CD4-positive, CD25-positive, alpha-beta regulatory T cell (primary cell): ENCODE measurements at regions not wholly inside any gene's neighbourhood (a gene's known extent, or its start where the extent isn't known, plus 50 kb on each side); places are given as distances from the start of the nearest gene placed in this dataset.

Experiments
- ATAC-seq, 2 donors: fragments of 150-1000 bp; cut with Tn5 transposase; one replicate each; pipeline ENCODE4 v1.10.0; 2021; ENCODE audit warnings: low read depth in 2 of 2, moderate number of reproducible peaks in 2 of 2, moderate library complexity in 1 of 2
- DNase-seq, 3 donors: peaks; one replicate each; pipeline versions ENCODE4 v3.0.0 to v3.0.0-alpha.2; 2012 to 2022; ENCODE audit warnings: mixed read lengths in 1 of 3
- H3K27ac ChIP-seq: one replicate; pipeline ENCODE4 v1.7.0; 2013; ENCODE audit warnings: mild to moderate bottlenecking, low read length; ENCODE audit not compliant: insufficient read depth, poor library complexity, severe bottlenecking
- H3K27me3 ChIP-seq: one replicate; pipeline ENCODE4 v1.7.0; 2013; ENCODE audit warnings: low read length; ENCODE audit not compliant: control insufficient read depth, insufficient read depth
- H3K36me3 ChIP-seq: one replicate; pipeline ENCODE4 v1.7.0; 2013; ENCODE audit warnings: mild to moderate bottlenecking, low read length, moderate library complexity; ENCODE audit not compliant: control insufficient read depth, insufficient read depth
- H3K4me1 ChIP-seq: 2 replicates; pipeline ENCODE4 v1.7.0; 2013; ENCODE audit warnings: mild to moderate bottlenecking, low read length; ENCODE audit not compliant: insufficient read depth, control insufficient read depth, poor library complexity, severe bottlenecking
- H3K4me3 ChIP-seq: one replicate; pipeline ENCODE4 v1.7.0; 2013; ENCODE audit warnings: low read depth, mild to moderate bottlenecking, low read length, moderate library complexity
- H3K9me3 ChIP-seq, 2 experiments: 1 replicate in 1 of 2; 2 replicates in 1 of 2; pipeline ENCODE4 v1.7.0; 2013; ENCODE audit warnings: low read length in 2 of 2, mild to moderate bottlenecking in 1 of 2, moderate library complexity in 1 of 2; ENCODE audit not compliant: control insufficient read depth in 2 of 2
- H3K27ac Mint-ChIP-seq, 3 donors: one replicate each; pipeline ENCODE4 v1.8.0; 2020 to 2022; ENCODE audit warnings: mild to moderate bottlenecking in 3 of 3, mixed read lengths in 3 of 3, moderate library complexity in 2 of 3
- H3K27me3 Mint-ChIP-seq: one replicate; pipeline ENCODE4 v1.8.0; 2022; ENCODE audit warnings: mild to moderate bottlenecking, mixed read lengths
- H3K36me3 Mint-ChIP-seq: one replicate; pipeline ENCODE4 v1.8.0; 2020; ENCODE audit warnings: mixed read lengths
- H3K4me1 Mint-ChIP-seq, 4 donors: one replicate each; pipeline ENCODE4 v1.8.0; 2020 to 2022; ENCODE audit warnings: mixed read lengths in 4 of 4, mild to moderate bottlenecking in 1 of 4
- H3K4me3 Mint-ChIP-seq, 4 donors: one replicate each; pipeline ENCODE4 v1.8.0; 2020 to 2022; ENCODE audit warnings: mild to moderate bottlenecking in 4 of 4, mixed read lengths in 4 of 4, moderate library complexity in 3 of 4
- H3K9me3 Mint-ChIP-seq, 7 donors: one replicate each; pipeline ENCODE4 v1.8.0; 2020 to 2022; ENCODE audit warnings: mixed read lengths in 7 of 7, mild to moderate bottlenecking in 3 of 7, moderate library complexity in 2 of 7

DNA sequence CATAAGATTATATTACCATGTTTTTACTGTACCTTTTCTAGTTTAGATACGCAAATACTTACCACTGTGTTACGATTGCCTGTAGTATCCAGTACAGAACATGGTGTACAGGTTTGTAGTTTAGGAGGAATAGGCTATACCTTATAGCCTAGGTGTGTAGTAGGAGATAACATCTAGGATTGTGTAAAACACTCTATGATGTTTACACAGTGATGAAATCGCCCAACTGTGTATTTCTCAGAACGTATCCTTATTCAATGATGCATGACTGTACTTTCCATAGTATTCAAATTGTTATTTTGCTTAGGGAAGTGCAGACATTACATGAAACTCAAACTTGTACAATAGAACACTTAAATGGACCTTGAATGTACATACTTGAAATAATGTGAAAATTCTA is 188.1 kb upstream of the PDGFD start:
- H3K4me1 ChIP-seq: no peaks in the 10 kb centered on the region
- Mint-ChIP-seq H3K27me3 (no peaks in the 10 kb centered on the region), H3K4me1 (no peaks in the 10 kb centered on the region), H3K9me3 (peaks cover 0 to 15% (median 5%) of the 10 kb centered on the region in 7 donors), H3K36me3 (no peaks in the 10 kb centered on the region), H3K4me3 (no peak overlapping the region), H3K27ac (no peak overlapping the region)
- ATAC-seq (no peak), DNase-seq (no peak)
- no peak overlapping the region for H3K27ac ChIP-seq
- H3K4me3 ChIP-seq: no peak overlapping the region
- no peaks in the 10 kb centered on the region for H3K27me3 ChIP-seq
- peaks cover 0 to 4% of the 10 kb centered on the region in 2 experiments for H3K9me3 ChIP-seq
- no peaks in the 10 kb centered on the region for H3K36me3 ChIP-seq

DNA sequence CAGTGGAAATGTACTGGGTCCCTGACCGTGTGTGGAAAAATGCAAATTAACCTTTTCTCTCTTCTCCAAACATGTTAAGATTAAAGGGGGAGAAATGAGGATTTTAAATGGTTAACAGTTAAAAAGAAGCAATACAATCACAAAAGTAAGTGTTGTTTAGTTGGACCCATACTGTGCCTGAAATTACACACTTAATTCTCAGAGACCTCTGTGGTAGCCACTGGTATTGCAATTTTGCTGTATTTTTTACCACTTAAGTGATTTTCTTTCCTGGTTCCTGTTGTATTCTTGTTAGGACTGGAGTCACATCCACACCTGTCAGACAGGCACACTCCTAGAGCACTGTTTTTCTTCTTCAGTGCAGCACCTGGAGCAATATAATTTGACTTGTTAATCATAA is 179.6 kb upstream of the PDGFD start:
- Mint-ChIP-seq H3K27ac (no peak overlapping the region), H3K27me3 (peaks cover 5% of the 10 kb centered on the region), H3K9me3 (no peaks in the 10 kb centered on the region), H3K36me3 (no peaks in the 10 kb centered on the region), H3K4me3 (no peak overlapping the region), H3K4me1 (no peaks in the 10 kb centered on the region)
- H3K4me3 ChIP-seq: no peak overlapping the region
- ATAC-seq (no peak), DNase-seq (peak in 1 of 3 donors; percentile 6)
- H3K27ac ChIP-seq: no peak overlapping the region
- no peaks in the 10 kb centered on the region for H3K27me3 ChIP-seq
- H3K36me3 ChIP-seq: no peaks in the 10 kb centered on the region
- no peaks in the 10 kb centered on the region for H3K9me3 ChIP-seq
- H3K4me1 ChIP-seq: no peaks in the 10 kb centered on the region

DNA sequence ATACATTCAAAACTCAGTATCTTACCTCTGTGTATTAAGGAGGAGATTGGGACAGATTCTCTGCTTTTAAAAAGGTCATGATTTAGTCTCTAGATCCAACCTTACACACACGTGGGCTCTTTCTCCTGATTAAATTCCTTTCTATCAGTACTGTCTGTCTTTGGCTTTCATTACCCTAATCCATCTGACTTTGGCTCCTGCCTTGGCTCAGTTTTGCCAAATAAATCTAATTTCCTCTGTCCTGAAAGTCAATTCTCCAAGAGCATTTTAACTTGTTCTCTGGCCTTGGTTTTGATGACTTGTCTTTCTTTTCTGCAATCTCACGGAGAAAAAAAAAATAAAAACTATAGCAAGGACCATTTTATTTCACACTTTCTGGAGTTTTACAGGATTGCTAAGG is 176.6 kb upstream of the PDGFD start:
- no peak for DNase-seq
- H3K36me3 Mint-ChIP-seq: no peaks in the 10 kb centered on the region

DNA sequence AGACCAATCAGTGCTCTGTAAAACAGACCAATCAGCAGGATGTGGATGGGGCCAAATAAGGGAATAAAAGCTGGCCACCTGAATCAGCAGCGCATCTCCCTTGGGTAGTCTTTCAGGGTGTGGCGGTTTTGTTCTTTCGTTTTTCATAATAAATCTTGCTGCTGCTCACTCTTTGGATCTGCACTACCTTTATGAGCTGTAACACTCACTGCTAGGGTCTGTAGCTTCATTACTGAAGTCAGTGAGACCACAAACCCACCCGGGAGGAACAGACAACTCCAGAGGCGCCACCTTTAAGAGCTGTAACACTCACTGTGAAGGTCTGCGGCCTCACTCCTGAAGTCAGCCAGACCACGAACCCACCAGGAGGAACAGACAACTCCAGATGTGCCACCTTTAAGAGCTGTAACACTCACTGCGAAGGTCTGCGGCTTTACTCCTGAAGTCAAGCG is 175.5 kb upstream of the PDGFD start:
- Mint-ChIP-seq H3K4me3 (no peak overlapping the region), H3K27ac (no peak overlapping the region), H3K36me3 (no peaks in the 10 kb centered on the region), H3K9me3 (no peaks in the 10 kb centered on the region), H3K4me1 (no peaks in the 10 kb centered on the region), H3K27me3 (peaks cover 5% of the 10 kb centered on the region)
- Histone ChIP-seq H3K36me3 (no peaks in the 10 kb centered on the region), H3K4me1 (no peaks in the 10 kb centered on the region), H3K27ac (no peak overlapping the region), H3K4me3 (no peak overlapping the region), H3K9me3 (no peaks in the 10 kb centered on the region), H3K27me3 (no peaks in the 10 kb centered on the region)
- no peak for DNase-seq
- ATAC-seq: no peak

More for the DNA sequence above, 176.6 kb upstream of the PDGFD start:
- no peaks in the 10 kb centered on the region for H3K27me3 ChIP-seq
- Mint-ChIP-seq H3K4me1 (no peaks in the 10 kb centered on the region), H3K9me3 (no peaks in the 10 kb centered on the region), H3K27ac (no peak overlapping the region), H3K27me3 (peaks cover 5% of the 10 kb centered on the region), H3K4me3 (no peak overlapping the region)
- H3K9me3 ChIP-seq: no peaks in the 10 kb centered on the region
- H3K4me3 ChIP-seq: no peak overlapping the region
- H3K4me1 ChIP-seq: no peaks in the 10 kb centered on the region
- ATAC-seq: no peak
- no peak overlapping the region for H3K27ac ChIP-seq
- no peaks in the 10 kb centered on the region for H3K36me3 ChIP-seq

DNA sequence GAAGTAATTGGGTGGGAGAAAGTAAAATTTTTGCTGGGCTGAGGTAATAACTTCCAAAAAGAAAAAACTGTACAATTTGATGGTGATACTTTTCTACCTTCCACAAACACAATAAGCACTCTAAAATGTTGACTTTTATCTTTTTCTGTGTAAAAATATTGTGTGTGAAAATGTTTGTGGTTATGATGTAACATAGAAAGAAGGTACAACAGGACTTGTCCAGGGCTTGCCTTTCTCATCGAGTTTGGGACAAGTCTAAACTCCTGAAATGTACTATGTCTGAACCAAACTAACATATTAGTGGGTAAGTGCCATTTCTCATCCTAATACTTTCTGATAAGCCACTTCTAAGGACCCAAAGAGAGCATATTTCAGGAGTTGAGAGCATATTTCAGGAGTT is 174.2 kb upstream of the PDGFD start:
- H3K27me3 ChIP-seq: no peaks in the 10 kb centered on the region
- DNase-seq: no peak
- H3K27ac ChIP-seq: no peak overlapping the region
- H3K36me3 ChIP-seq: no peaks in the 10 kb centered on the region
- no peak overlapping the region for H3K27ac Mint-ChIP-seq
- ATAC-seq: no peak
- H3K9me3 Mint-ChIP-seq: no peaks in the 10 kb centered on the region
- peaks cover 8% of the 10 kb centered on the region for H3K27me3 Mint-ChIP-seq
- no peaks in the 10 kb centered on the region for H3K36me3 Mint-ChIP-seq
- no peak overlapping the region for H3K4me3 Mint-ChIP-seq
- no peaks in the 10 kb centered on the region for H3K9me3 ChIP-seq
- H3K4me1 Mint-ChIP-seq: no peaks in the 10 kb centered on the region
- H3K4me1 ChIP-seq: no peaks in the 10 kb centered on the region
- no peak overlapping the region for H3K4me3 ChIP-seq

DNA sequence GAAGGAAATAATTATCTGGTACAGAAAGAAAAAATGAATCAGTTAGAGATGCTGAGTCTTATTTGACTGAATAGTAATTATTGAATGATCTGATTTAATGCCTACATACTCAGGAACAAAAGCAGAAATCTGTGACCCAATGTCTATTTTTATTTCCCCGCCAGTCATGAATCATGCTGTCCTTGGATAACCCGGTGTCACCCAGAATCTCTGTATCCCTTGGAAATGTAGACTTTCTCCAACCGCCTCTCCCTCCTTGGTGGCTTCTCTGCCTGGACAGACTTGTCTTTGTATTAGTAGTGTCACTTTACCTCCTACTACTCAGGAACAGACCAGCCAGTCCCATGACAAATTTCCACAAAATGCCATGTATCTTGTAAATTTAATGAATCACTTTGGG is 173.3 kb upstream of the PDGFD start:
- Histone ChIP-seq H3K4me1 (no peaks in the 10 kb centered on the region), H3K27me3 (no peaks in the 10 kb centered on the region), H3K36me3 (no peaks in the 10 kb centered on the region), H3K27ac (no peak overlapping the region), H3K4me3 (no peak overlapping the region), H3K9me3 (no peaks in the 10 kb centered on the region)
- Mint-ChIP-seq H3K4me3 (no peak overlapping the region), H3K27me3 (peaks cover 10% of the 10 kb centered on the region), H3K36me3 (no peaks in the 10 kb centered on the region), H3K27ac (no peak overlapping the region), H3K9me3 (no peaks in the 10 kb centered on the region), H3K4me1 (no peaks in the 10 kb centered on the region)
- DNase-seq: no peak
- ATAC-seq: no peak

DNA sequence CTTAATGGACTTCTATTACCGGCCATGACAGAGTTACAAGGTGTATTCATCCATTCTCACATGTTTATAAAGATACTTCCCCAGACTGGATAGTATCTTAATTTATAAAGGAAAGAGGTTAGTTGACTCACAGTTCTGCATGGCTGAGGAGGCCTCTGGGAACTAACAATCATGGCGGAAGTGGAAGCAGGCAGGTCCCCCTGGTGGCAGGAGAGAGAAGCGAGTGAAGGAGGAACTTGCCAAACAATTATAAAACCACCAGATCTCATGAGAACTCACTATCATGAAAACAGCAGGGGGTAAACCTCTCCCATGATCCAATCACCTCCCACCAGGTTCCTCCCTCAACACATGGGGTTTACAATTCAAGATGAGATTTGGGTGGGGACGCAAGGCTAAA is 170.0 kb upstream of the PDGFD start:
- Histone ChIP-seq H3K27ac (no peak overlapping the region), H3K4me1 (no peaks in the 10 kb centered on the region), H3K9me3 (no peaks in the 10 kb centered on the region), H3K36me3 (no peaks in the 10 kb centered on the region), H3K4me3 (no peak overlapping the region), H3K27me3 (no peaks in the 10 kb centered on the region)
- DNase-seq (peak in 1 of 3 donors; percentile 7), ATAC-seq (no peak)
- no peaks in the 10 kb centered on the region for H3K4me1 Mint-ChIP-seq
- H3K27ac Mint-ChIP-seq: no peak overlapping the region
- peaks cover 4% of the 10 kb centered on the region for H3K27me3 Mint-ChIP-seq
- H3K9me3 Mint-ChIP-seq: no peaks in the 10 kb centered on the region
- H3K36me3 Mint-ChIP-seq: no peaks in the 10 kb centered on the region
- H3K4me3 Mint-ChIP-seq: no peak overlapping the region

DNA sequence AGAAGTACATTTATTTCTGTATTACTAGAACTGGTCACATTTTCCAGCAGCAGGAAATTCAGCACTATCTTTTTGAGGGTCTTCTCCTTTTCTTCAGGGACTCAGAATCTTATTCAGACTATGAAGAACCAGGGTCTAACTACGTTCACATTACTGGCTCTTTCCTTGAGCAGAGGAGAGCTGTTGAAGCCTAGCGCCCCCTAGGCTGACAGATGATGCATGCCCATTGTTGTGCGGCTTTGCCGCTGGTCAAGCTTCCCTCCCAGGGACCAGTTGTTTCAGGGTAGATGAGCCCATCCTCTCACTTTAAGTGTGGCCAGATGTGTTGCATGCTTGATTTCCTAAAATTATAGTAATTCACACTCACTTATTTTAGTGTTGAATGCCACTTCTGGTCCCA is 168.2 kb upstream of the PDGFD start:
- Histone ChIP-seq H3K36me3 (no peaks in the 10 kb centered on the region), H3K27ac (no peak overlapping the region), H3K4me3 (no peak overlapping the region), H3K9me3 (no peaks in the 10 kb centered on the region), H3K27me3 (no peaks in the 10 kb centered on the region), H3K4me1 (no peaks in the 10 kb centered on the region)
- no peaks in the 10 kb centered on the region for H3K9me3 Mint-ChIP-seq
- H3K36me3 Mint-ChIP-seq: no peaks in the 10 kb centered on the region
- DNase-seq (no peak), ATAC-seq (no peak)
- no peaks in the 10 kb centered on the region for H3K4me1 Mint-ChIP-seq
- H3K27ac Mint-ChIP-seq: no peak overlapping the region
- no peak overlapping the region for H3K4me3 Mint-ChIP-seq
- peaks cover 4% of the 10 kb centered on the region for H3K27me3 Mint-ChIP-seq
